ENCODE measurements at regions not wholly inside any gene's neighbourhood (a gene's known extent, or its start where the extent isn't known, plus 50 kb on each side); places are given as distances from the start of the nearest gene placed in this dataset.

- DNase-seq (ENCODE audit: low read depth in 2 of 2) = no peak
Measured at GRCh38 chr6:104218116-104218515, 641.6 kb downstream of the HACE1 start.

- DNase-seq (ENCODE audit: low read depth in 2 of 2) = no peak
Measured at GRCh38 chr6:104214901-104215300, 644.8 kb downstream of the HACE1 start.

- DNase-seq (ENCODE audit: low read depth in 2 of 2) = no peak
Measured at GRCh38 chr6:104212977-104213668, 646.6 kb downstream of the HACE1 start.

GRCh38 chr6:104207635-104208034, 652.1 kb downstream of the HACE1 start:
- DNase-seq (ENCODE audit: low read depth in 2 of 2) = no peak

- no peak for DNase-seq (ENCODE audit: low read depth in 2 of 2)
Measured at GRCh38 chr6:104201557-104201956, 658.2 kb downstream of the HACE1 start.

GRCh38 chr6:104187616-104188015, 672.1 kb downstream of the HACE1 start:
- DNase-seq (ENCODE audit: low read depth in 2 of 2) = no peak

- DNase-seq (ENCODE audit: low read depth in 2 of 2) = no peak
Measured at GRCh38 chr6:104186831-104187230, 672.9 kb downstream of the HACE1 start.

- DNase-seq (ENCODE audit: low read depth in 2 of 2) = no peak
Measured at GRCh38 chr6:104183816-104184435, 675.8 kb downstream of the HACE1 start.

- DNase-seq (ENCODE audit: low read depth in 2 of 2) = no peak
Measured at GRCh38 chr6:104182811-104183210, 676.9 kb downstream of the HACE1 start.

- DNase-seq (ENCODE audit: low read depth in 2 of 2) = no peak
Measured at GRCh38 chr6:104173668-104174067, 686.1 kb downstream of the HACE1 start.

- no peak for DNase-seq (ENCODE audit: low read depth in 2 of 2)
Measured at GRCh38 chr6:104170401-104170800, 689.3 kb downstream of the HACE1 start.

- DNase-seq (ENCODE audit: low read depth in 2 of 2) = no peak
Measured at GRCh38 chr6:104166055-104166668, 693.6 kb downstream of the HACE1 start.

- DNase-seq (ENCODE audit: low read depth in 2 of 2) = no peak
Measured at GRCh38 chr6:104162036-104162669, 697.6 kb downstream of the HACE1 start.

- no peak for DNase-seq (ENCODE audit: low read depth in 2 of 2)
Measured at GRCh38 chr6:104159045-104159618, 700.6 kb downstream of the HACE1 start.

- no peak for DNase-seq (ENCODE audit: low read depth in 2 of 2)
Measured at GRCh38 chr6:104143757-104144156, 716.0 kb downstream of the HACE1 start.

GRCh38 chr6:104134876-104135275, 724.8 kb downstream of the HACE1 start:
- no peak for DNase-seq (ENCODE audit: low read depth in 2 of 2)

GRCh38 chr6:104130343-104130742, 729.4 kb downstream of the HACE1 start:
- no peak for DNase-seq (ENCODE audit: low read depth in 2 of 2)

GRCh38 chr6:104126315-104127005, 733.3 kb downstream of the HACE1 start:
- no peak for DNase-seq (ENCODE audit: low read depth in 2 of 2)

- no peak for DNase-seq (ENCODE audit: low read depth in 2 of 2)
Measured at GRCh38 chr6:104123227-104123626, 736.5 kb downstream of the HACE1 start.

- no peak for DNase-seq (ENCODE audit: low read depth in 2 of 2)
Measured at GRCh38 chr6:104118274-104118673, 741.4 kb downstream of the HACE1 start.

- no peak for DNase-seq (ENCODE audit: low read depth in 2 of 2)
Measured at GRCh38 chr6:104109806-104110205, 749.9 kb downstream of the HACE1 start.

GRCh38 chr6:104108634-104109033, 751.1 kb downstream of the HACE1 start:
- no peak for DNase-seq (ENCODE audit: low read depth in 2 of 2)
